Body of pancreas (tissue), 4 donors: ENCODE measurements at regions not wholly inside any gene's neighbourhood (a gene's known extent, or its start where the extent isn't known, plus 50 kb on each side); places are given as distances from the start of the nearest gene placed in this dataset.
"Not testable (repeated sequence)": the region's sequence is repeated elsewhere in the genome, so short reads cannot be mapped to it uniquely, and the experiment has no call there.

Experiments
- ATAC-seq: fragments of 150-250 bp; one replicate; pipeline ENCODE4 v1.9.1; 2016
- DNase-seq, 4 donors: peaks; one replicate each; pipeline ENCODE4 v3.0.0-alpha.2; 2019
- H3K27ac ChIP-seq, 4 donors: fragments of 200-600 bp; sonication (generic); 1 replicate in 3 of 4; 2 replicates in 1 of 4; pipeline versions ENCODE4 v1.5.1 to v1.6.1; 2016 to 2019; ENCODE audit warnings: mild to moderate bottlenecking in 1 of 4, mixed read lengths in 1 of 4, moderate library complexity in 1 of 4
- H3K27me3 ChIP-seq, 2 donors: fragments of 200-600 bp; sonication (generic); one replicate each; pipeline ENCODE4 v1.6.0; 2016; ENCODE audit warnings: mild to moderate bottlenecking in 1 of 2
- H3K36me3 ChIP-seq, 2 donors: fragments of 200-600 bp; sonication (generic); replicated peaks in 1 of 2; 2 replicates each; pipeline ENCODE4 v1.5.1; 2016; ENCODE audit warnings: low read depth in 2 of 2; ENCODE audit not compliant: insufficient read depth in 1 of 2
- H3K4me1 ChIP-seq: fragments of 200-600 bp; sonication (generic); one replicate; pipeline ENCODE4 v1.6.0; 2016
- H3K4me3 ChIP-seq, 2 donors: fragments of 200-600 bp; sonication (generic); 1 replicate in 1 of 2; 2 replicates in 1 of 2; pipeline ENCODE4 v1.5.1; 2016 to 2019
- H3K9me3 ChIP-seq, 3 donors: fragments of 200-600 bp; sonication (generic); 1 replicate in 2 of 3; 2 replicates in 1 of 3; pipeline ENCODE4 v1.5.1; 2016
- CTCF ChIP-seq, 7 experiments: fragments of 450-650 bp in 4 of 7; fragments of 200-600 bp in 3 of 7; sonication (generic) in 3 of 7; IDR thresholded peaks; one replicate each; pipeline ENCODE4 v1.5.1; 2016 to 2019; ENCODE audit warnings: antibody characterized with exemption in 7 of 7
- POLR2A ChIP-seq, 3 donors: fragments of 450-650 bp; IDR thresholded peaks; one replicate each; pipeline ENCODE4 v1.6.1; 2016; ENCODE audit warnings: antibody characterized with exemption in 3 of 3, mild to moderate bottlenecking in 2 of 3
- WGBS, 2 donors: methylation state at CpG; one replicate each; pipeline ENCODE4 v1.1.5; 2017; 5-methylcytosine and 5-hydroxymethylcytosine counted together
- intact Hi-C: fragments of 100-400 bp; cut with DNase I; formaldehyde crosslinking; loops from one replicate; pipeline ENCODE4 v1.15.1; 2023

DNA sequence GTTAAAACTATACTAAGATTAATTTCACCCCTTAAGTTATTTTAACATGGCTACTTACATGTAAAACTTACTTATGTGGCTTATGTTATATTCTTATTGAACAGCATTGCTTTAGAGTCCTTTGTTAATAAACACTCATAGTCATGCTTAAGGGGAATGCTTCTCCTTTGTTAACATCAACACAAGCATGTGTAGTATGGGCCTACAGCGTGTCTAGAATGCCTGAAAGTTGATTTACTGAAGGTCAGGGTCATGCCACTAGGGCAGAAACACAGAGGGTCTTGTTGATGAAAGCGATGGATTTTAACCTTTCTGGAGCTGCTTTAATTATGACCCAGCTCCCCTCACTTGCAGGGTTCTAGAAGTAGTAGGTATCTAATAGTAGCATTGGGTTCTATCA lies 159.8 kb upstream of the DLX2 start:
- intact Hi-C loops, result no loop called here

DNA sequence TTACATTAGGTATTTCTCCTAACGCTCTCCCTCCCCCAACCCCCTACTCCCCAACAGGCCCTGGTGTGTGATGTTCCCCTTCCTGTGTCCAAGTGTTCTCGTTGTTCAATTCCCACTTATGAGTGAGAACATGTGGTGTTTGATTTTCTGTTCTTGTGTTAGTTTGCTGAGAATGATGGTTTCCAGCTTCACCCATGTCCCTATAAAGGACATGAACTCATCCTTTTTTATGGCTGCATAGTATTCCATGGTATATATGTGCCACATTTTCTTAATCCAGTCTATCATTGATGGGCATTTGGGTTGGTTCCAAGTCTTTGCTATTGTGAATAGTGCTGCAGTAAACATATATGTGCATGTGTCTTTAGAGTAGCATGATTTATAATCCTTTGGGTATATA lies 162.1 kb upstream of the DLX2 start:
- H3K9me3 ChIP-seq, H3K27me3 ChIP-seq, ATAC-seq, DNase-seq, intact Hi-C loops, H3K4me3 ChIP-seq, H3K36me3 ChIP-seq, H3K27ac ChIP-seq, H3K4me1 ChIP-seq: not testable (repeated sequence)
- WGBS, 2 donors, result 75 to 84% methylated on average over 2 of the region's 2 CpGs

More for the DNA sequence above, 159.8 kb upstream of the DLX2 start:
- Histone ChIP-seq H3K27me3 (no peaks in the 10 kb centered on the region), H3K36me3 (no peaks in the 10 kb centered on the region), H3K27ac (no peak overlapping the region), H3K9me3 (no peaks in the 10 kb centered on the region), H3K4me3 (no peak overlapping the region), H3K4me1 (no peaks in the 10 kb centered on the region)
- WGBS, 2 donors, result 89 to 96% methylated on average over 2 of the region's 2 CpGs
- DNase-seq (no peak), ATAC-seq (no peak)
- TF ChIP-seq POLR2A (IDR thresholded peaks at IDR 0.05), result no peak
- TF ChIP-seq CTCF (IDR thresholded peaks at IDR 0.05), result no peak

DNA sequence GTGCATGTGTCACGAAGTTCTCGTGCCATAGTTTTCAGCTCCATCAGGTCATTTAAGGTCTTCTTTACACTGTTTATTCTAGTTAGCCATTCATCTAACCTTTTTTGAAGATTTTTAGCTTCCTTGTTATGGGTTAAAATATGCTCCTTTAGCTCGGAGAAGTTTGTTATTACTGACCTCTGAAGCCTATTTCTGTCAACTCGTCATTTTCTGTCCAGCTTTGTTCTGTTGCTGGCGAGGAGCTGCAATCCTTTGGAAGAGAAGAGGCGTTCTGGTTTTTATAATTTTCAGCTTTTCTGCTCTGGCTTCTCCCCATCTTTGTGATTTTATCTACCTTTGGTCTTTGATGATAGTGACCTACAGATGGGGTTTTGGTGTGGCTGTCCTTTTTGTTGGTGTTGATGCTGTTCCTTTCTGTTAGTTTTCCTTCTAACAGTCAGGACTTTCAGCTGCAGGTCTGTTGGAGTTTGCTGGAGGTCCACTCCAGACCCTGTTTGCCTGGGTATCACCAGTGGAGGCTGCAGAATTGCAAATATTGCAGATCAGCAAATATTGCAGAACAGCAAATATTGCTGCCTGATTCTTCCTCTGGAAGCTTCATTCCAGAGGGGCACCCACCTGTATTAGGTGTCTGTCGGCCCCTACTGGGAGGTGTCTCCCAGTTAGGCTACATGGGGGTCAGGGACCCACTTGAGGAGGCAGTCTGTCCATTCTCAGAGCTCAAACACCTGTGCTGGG lies 157.7 kb upstream of the ITGA6 start:
- H3K9me3 ChIP-seq, ATAC-seq, DNase-seq, intact Hi-C loops, H3K27me3 ChIP-seq, H3K4me3 ChIP-seq, H3K36me3 ChIP-seq: not testable (repeated sequence)
- Histone ChIP-seq H3K27ac (peak overlapping the region in 2 of 4 donors; percentile 6 to 30), H3K4me1 (peaks cover 13% of the 10 kb centered on the region)
- 83 to 89% methylated on average over 6 to 7 of the region's 7 CpGs for WGBS, 2 donors

DNA sequence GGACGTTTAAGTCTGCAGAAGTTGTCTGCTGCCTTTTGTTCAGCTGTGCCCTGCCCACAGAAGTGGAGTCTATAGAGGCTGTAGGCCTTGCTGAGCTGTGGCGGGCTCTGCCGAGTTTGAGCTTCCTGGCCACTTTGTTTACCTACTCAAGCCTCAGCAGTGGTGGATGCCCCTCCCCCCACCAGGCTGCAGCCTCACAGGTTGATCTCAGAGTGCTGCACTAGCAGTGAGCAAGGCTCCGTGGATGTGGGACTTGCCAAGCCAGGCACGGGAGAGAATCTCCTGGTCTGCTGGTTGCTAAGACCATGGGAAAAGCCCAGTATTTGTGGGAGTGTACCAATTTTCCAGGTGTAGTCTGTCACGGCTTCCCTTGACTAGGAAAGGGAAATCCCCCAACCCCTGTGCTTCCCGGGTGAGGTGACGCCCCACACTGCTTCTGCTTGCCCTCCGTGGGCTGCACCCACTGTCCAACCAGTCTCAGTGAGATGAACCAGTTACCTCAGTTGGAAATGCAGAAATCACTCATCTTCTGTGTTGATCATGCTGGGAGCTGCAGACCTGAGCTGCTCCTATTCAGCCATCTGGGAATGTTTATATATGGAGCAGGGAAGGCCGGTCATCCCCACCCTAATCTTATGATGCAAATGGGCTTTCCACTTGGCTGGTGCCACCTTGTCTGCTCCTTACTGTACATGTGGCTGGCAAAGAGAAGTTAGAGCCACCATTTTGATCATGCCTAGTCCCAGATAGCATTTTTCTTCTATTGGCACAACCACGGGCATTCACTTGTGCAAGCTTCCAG lies 156.9 kb upstream of the ITGA6 start:
- peak in 1 of 3 donors; percentile 31 for TF ChIP-seq POLR2A (IDR thresholded peaks at IDR 0.05)
- no peak for TF ChIP-seq CTCF (IDR thresholded peaks at IDR 0.05)
- Histone ChIP-seq H3K4me1 (peaks cover 13% of the 10 kb centered on the region), H3K27ac (peak overlapping the region in 2 of 4 donors; percentile 6 to 30), H3K4me3 (no peak overlapping the region), H3K27me3 (no peaks in the 10 kb centered on the region), H3K9me3 (no peaks in the 10 kb centered on the region), H3K36me3 (no peaks in the 10 kb centered on the region)
- WGBS, 2 donors, result 35 to 55% methylated on average over 7 to 11 of the region's 11 CpGs
- intact Hi-C loops, result no loop called here
- DNase-seq (peak; percentile 78 to 90 (median 84)), ATAC-seq (peak; percentile 55)

- WGBS, 2 donors, result 67 to 78% methylated on average over 6 of the region's 6 CpGs
- Histone ChIP-seq H3K27me3 (no peaks in the 10 kb centered on the region), H3K9me3 (no peaks in the 10 kb centered on the region), H3K4me1 (peaks cover 13% of the 10 kb centered on the region), H3K36me3 (no peaks in the 10 kb centered on the region), H3K4me3 (no peak overlapping the region), H3K27ac (no peak overlapping the region)
- DNase-seq (no peak), ATAC-seq (no peak)
- intact Hi-C loops, result no loop called here
- TF ChIP-seq CTCF (IDR thresholded peaks at IDR 0.05), result no peak
- no peak for TF ChIP-seq POLR2A (IDR thresholded peaks at IDR 0.05)
Measured at GRCh38 chr2:172273910-172274571, 153.3 kb upstream of the ITGA6 start.
